ENCODE measurements at regions not wholly inside any gene's neighbourhood (a gene's known extent, or its start where the extent isn't known, plus 50 kb on each side); places are given as distances from the start of the nearest gene placed in this dataset.

- DNase-seq (no peak), ATAC-seq (no peak)
- Histone ChIP-seq H3K4me1 (peaks cover 9% of the 10 kb centered on the region), H3K9me3 (no peaks in the 10 kb centered on the region), H3K27ac (no peak overlapping the region), H3K27me3 (ENCODE audit: insufficient read depth in 3 of 3, low read length in 2 of 3) (no peaks in the 10 kb centered on the region), H3K36me3 (ENCODE audit: insufficient read depth in 1 of 2, low read depth in 1 of 2) (no peaks in the 10 kb centered on the region), H3K4me3 (no peak overlapping the region)
- TF ChIP-seq, protein P1, sequence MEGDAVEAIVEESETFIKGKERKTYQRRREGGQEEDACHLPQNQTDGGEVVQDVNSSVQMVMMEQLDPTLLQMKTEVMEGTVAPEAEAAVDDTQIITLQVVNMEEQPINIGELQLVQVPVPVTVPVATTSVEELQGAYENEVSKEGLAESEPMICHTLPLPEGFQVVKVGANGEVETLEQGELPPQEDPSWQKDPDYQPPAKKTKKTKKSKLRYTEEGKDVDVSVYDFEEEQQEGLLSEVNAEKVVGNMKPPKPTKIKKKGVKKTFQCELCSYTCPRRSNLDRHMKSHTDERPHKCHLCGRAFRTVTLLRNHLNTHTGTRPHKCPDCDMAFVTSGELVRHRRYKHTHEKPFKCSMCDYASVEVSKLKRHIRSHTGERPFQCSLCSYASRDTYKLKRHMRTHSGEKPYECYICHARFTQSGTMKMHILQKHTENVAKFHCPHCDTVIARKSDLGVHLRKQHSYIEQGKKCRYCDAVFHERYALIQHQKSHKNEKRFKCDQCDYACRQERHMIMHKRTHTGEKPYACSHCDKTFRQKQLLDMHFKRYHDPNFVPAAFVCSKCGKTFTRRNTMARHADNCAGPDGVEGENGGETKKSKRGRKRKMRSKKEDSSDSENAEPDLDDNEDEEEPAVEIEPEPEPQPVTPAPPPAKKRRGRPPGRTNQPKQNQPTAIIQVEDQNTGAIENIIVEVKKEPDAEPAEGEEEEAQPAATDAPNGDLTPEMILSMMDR (IDR thresholded peaks at IDR 0.05) = no peak
- intact Hi-C loops (cut with DNase I) = no loop called here
- WGBS, 3 donors = 81 to 91% (median 90%) methylated on average over 3 of the region's 3 CpGs
Observed at GRCh38 chr13:40334031-40334430, 332.4 kb downstream of the FOXO1 start.

- intact Hi-C loops (cut with DNase I) = no loop called here
- TF ChIP-seq, protein P1 (IDR thresholded peaks at IDR 0.05) = no peak
- 95 to 96% (median 95%) methylated on average over 6 of the region's 6 CpGs for WGBS, 3 donors
Observed at GRCh38 chr13:40334616-40335015, 331.8 kb downstream of the FOXO1 start.

DNA sequence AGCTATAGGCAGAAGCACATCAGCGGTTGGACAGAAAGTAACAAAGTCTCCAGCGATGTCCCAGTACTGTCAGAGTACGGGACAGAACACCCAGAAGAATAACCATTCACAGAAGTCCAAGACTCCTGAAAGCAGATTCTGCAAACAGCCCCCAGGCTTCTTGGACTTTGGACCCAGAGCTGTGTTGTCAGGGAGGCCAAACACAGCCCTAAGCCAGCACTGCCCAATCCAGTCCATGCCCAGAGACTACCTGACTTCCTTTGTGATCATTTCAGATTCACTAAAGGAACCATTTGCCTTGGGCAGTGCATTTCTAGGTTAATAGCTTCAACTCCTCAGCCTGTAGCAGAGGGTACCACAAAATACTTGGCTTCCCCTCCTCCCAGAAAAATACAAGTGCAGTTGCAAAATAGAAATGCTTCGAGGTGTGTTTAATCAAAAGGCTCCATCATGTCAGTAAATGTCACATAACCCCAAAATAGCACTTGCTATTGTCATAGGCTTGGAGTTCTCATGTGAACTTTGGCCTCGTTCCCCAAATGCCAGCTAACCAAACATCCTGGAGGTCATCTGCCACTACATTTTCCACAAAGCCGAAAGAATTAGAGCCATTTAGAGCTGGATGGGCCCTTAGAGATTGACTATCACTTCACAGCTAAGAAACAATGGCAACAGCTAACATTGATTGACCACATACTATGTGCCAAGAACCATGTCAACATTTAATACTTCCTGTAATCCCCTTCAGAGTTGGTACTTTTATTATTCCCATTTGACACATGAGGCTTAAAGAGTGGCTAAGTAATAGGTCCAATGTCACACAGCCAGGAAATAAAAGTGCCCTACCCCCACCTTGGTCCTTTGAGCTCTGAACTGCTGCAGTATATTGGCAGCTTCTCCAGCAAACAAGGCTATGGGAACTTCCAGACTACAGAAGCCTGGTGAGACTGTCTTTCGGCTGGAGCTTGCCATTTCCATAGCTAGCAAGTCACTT lies 329.9 kb downstream of the FOXO1 start:
- H3K9me3 ChIP-seq = no peaks in the 10 kb centered on the region
- TF ChIP-seq, protein P1 (IDR thresholded peaks at IDR 0.05) = no peak
- H3K27ac ChIP-seq = peak overlapping the region; percentile 46
- 50 to 61% (median 55%) methylated on average over 7 of the region's 7 CpGs for WGBS, 3 donors
- peaks cover 9% of the 10 kb centered on the region for H3K4me1 ChIP-seq
- ATAC-seq = peak; percentile 63 to 84 (median 74)
- H3K4me3 ChIP-seq = no peak overlapping the region
- H3K36me3 ChIP-seq (ENCODE audit: insufficient read depth in 1 of 2, low read depth in 1 of 2) = no peaks in the 10 kb centered on the region
- no peaks in the 10 kb centered on the region for H3K27me3 ChIP-seq (ENCODE audit: insufficient read depth in 3 of 3, low read length in 2 of 3)
- intact Hi-C loops (cut with DNase I) = no loop called here
- DNase-seq = no peak

More at GRCh38 chr13:40334616-40335015, 331.8 kb downstream of the FOXO1 start:
- DNase-seq (no peak), ATAC-seq (no peak)
- Histone ChIP-seq H3K27me3 (ENCODE audit: insufficient read depth in 3 of 3, low read length in 2 of 3) (no peaks in the 10 kb centered on the region), H3K36me3 (ENCODE audit: insufficient read depth in 1 of 2, low read depth in 1 of 2) (no peaks in the 10 kb centered on the region), H3K9me3 (no peaks in the 10 kb centered on the region), H3K4me3 (no peak overlapping the region), H3K4me1 (peaks cover 9% of the 10 kb centered on the region), H3K27ac (no peak overlapping the region)

DNA sequence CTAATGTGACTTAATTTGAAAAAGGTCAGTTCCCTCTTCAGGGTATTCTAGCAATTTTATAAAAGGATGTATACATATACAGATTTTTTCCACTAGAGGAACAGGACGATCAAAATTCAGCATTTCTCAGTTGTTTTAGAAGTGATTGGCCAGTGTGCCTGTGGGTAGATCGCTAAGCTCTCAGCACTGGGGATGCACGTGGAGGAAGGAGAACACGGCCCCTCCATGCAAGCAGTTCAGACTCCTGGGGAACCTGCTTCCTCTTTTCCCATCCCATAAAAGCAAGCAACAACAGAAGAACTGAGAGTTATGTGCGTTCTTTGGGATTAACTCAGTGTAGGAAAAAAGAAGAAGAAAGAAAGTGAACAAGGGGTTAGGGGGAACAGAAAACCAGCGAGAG lies 328.8 kb downstream of the FOXO1 start:
- Histone ChIP-seq H3K4me1 (peaks cover 17% of the 10 kb centered on the region), H3K27me3 (ENCODE audit: insufficient read depth in 3 of 3, low read length in 2 of 3) (no peaks in the 10 kb centered on the region), H3K36me3 (ENCODE audit: insufficient read depth in 1 of 2, low read depth in 1 of 2) (no peaks in the 10 kb centered on the region), H3K4me3 (no peak overlapping the region), H3K9me3 (no peaks in the 10 kb centered on the region), H3K27ac (no peak overlapping the region)
- no peak for DNase-seq
- no peak for ATAC-seq
- TF ChIP-seq, protein P1 (IDR thresholded peaks at IDR 0.05) = no peak
- intact Hi-C loops (cut with DNase I) = no loop called here
- WGBS, 3 donors = 87 to 93% (median 91%) methylated on average over 6 of the region's 6 CpGs
